Left renal cortex interstitium (tissue), 4 donors: ENCODE measurements at regions not wholly inside any gene's neighbourhood (a gene's known extent, or its start where the extent isn't known, plus 50 kb on each side); places are given as distances from the start of the nearest gene placed in this dataset.
A peak's percentile ranks its signal among the peaks of the same experiment; 100 is the strongest.

ENCODE experiments used
- DNase-seq, 4 donors: peaks; one replicate each; pipeline ENCODE4 v3.0.0-alpha.2; 2013; ENCODE audit warnings: low read depth in 4 of 4, low spot score in 2 of 4, missing footprints in 1 of 4

DNA sequence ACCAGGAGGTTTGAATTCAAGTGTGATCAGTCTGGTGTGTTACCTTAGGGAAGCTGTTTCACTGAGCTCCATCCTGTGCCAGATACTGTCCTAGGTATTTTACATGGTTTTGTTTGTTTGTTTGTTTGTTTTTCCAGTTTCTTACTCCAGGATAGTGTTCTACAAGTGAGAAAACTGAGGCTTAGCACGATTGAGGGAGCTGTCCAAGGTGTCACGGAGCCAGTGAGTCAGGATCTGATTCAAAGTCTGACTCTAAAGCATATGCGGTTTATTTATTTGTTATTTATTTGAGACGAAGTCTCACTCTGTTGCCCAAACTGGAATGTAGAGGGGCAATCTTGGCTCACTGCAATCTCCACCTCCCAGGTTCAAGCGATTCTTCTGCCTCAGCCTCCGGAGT lies 79.7 kb upstream of the GNG2 start:
- DNase-seq = no peak

GRCh38 chr14:51781381-51781780 lies 79.0 kb upstream of the GNG2 start:
- no peak for DNase-seq

- no peak for DNase-seq
Measured at GRCh38 chr14:51782435-51782834, 78.0 kb upstream of the GNG2 start.

DNA sequence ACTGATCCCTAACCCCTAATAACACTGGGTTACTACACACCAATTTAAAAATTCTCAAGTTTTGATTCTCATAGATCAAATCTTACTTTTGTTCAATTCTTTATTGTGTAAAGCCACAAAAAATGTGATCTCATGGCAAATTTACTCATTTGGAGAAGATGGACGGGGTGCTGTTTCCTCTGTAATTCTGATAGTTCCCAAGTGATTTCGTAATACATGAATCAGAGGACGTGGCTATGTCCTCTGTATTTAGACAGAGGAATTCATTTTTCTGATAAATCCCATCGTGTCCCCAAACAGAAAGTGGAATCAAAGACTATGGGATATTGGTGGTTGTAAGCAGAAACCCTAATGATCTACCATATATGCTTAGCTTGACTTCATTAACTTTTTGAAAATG lies 76.6 kb upstream of the GNG2 start:
- DNase-seq = no peak

DNA sequence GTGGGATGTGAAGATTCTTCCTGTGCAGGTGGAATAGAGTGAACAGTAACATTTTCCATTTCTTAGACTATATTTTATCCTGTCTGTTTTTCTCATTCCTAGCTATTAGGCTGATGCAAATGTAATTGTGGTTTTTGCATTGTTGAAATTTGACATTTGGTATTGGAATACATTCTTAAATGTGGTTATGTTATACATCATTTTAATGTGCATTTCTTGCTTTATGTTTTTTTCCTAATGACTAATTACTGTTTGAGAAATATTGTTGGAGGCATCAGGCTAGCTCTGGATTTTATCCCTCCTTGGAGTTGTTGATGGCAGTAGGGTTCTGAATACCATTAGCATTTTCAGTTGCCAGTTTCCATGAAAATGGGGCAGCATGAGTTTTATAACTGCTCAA lies 75.9 kb upstream of the GNG2 start:
- DNase-seq = no peak

DNA sequence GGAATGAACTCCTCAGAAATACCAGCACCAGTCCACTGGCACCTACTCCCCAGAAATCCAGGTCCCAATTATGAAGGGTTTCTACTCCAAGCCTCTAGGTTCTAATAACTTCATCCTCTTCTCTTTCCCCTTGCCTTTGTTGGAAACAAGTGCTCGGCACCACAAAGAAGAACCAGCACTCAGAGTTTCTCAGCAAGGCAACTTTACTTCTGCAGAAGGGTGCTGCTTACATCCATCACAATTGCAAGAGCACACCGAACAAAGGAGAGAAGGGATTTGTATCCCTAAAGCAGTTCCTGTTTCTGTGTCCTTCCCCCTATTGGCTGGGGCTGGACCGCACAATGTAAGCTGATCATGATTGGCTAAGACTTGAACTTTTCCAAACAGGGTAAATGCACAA lies 74.2 kb upstream of the GNG2 start:
- no peak for DNase-seq

- DNase-seq = no peak
Measured at GRCh38 chr14:51787352-51787751, 73.1 kb upstream of the GNG2 start.

GRCh38 chr14:51789114-51789513 lies 71.3 kb upstream of the GNG2 start:
- DNase-seq = no peak

GRCh38 chr14:51789596-51789995 lies 70.8 kb upstream of the GNG2 start:
- DNase-seq = no peak

DNA sequence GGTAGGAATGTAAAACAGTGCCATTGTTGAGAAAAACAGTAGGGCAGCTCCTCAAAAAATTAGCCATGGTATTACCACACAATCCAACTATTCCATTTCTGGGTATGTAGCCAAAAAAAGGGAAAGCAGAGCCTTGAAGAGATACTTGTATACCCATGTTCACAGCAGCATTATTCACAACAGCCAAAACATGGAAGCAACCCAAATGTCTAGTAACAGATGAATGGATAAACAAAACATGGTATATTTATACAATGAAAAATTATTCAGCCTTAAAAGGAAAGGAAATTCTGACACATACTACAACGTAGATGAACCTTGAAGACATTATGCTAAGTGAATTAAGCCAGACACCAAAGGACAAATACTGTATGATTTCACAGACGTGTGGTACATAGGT lies 67.6 kb upstream of the GNG2 start:
- no peak for DNase-seq

GRCh38 chr14:51805541-51805940 lies 54.9 kb upstream of the GNG2 start:
- no peak for DNase-seq

DNA sequence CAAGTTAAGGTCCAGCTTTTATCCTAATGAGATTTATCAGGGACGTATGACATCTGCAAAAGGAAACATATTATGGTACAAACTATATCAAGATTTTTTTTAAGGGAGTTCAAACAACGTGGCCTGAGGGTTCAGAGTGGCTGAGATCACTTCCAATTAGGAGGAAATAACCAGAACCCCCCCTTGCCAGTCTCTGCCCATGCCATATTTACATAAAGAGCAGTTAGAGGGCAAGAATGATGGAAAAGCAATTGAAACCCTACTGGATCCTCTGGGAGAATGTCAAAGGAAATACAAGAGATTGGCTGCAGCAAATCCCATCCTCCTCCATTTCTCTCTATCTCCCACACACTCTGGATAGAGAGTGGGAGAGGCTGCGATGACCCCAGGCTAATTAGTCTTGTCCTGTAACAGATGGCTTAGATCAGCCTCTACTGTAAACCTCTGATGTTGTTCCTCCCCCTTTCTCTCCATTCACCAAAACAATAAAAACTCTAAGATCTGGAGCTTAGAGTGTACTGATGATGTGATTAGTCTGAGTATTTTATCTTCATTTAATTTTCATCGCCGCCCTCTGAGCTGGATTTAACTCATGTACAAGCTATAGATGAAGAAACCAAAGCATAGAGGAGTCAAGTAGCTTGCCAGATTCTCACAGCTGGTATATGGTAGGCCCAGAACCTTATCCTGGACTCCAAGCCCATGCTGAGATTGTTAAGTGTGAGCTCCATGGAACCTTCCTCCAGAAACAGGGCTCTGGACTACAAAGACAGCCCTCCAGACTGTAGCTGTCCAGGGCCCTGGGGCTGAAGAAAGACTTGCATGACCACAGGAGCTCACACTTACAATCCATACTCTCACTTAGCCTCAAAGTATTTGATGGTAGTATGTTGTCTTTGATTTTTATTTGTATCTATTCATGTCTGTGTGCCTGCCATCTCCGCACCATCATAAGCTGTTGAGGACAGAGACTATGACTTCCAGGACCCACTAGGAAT lies 54.1 kb upstream of the GNG2 start:
- peak; percentile 53 to 69 (median 66) for DNase-seq

GRCh38 chr14:51807356-51807755 lies 53.1 kb upstream of the GNG2 start:
- DNase-seq = peak in 1 of 4 donors; percentile 31
